ENCODE measurements at regions not wholly inside any gene's neighbourhood (a gene's known extent, or its start where the extent isn't known, plus 50 kb on each side); places are given as distances from the start of the nearest gene placed in this dataset.
A peak's percentile ranks its signal among the peaks of the same experiment; 100 is the strongest.

DNA sequence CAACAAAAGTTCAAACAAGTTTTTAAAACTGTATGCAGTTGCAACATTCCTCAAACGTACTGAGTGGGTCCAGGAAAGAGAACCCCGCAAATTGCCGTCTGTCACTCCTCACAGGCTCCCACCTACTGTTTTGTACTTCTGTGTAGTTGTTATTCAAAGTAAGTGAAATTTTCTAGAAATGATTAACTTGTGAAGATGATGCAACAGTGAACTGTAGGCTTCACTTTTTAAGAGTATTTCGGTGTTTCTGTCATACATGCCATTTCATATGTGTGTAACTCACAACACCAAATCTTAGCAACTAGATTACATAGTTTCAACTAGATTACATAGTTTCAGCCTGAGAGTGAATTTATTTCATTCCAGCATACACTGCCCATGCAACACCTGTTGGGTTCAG is 226.0 kb upstream of the TANK start:
- TF ChIP-seq, protein P1, sequence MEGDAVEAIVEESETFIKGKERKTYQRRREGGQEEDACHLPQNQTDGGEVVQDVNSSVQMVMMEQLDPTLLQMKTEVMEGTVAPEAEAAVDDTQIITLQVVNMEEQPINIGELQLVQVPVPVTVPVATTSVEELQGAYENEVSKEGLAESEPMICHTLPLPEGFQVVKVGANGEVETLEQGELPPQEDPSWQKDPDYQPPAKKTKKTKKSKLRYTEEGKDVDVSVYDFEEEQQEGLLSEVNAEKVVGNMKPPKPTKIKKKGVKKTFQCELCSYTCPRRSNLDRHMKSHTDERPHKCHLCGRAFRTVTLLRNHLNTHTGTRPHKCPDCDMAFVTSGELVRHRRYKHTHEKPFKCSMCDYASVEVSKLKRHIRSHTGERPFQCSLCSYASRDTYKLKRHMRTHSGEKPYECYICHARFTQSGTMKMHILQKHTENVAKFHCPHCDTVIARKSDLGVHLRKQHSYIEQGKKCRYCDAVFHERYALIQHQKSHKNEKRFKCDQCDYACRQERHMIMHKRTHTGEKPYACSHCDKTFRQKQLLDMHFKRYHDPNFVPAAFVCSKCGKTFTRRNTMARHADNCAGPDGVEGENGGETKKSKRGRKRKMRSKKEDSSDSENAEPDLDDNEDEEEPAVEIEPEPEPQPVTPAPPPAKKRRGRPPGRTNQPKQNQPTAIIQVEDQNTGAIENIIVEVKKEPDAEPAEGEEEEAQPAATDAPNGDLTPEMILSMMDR (IDR thresholded peaks at IDR 0.05; ENCODE audit: insufficient read depth, low read depth, low read length) = no peak
- peak; percentile 70 for DNase-seq (ENCODE audit: low read depth)

GRCh38 chr2:160934991-160935390 is 225.2 kb upstream of the TANK start:
- TF ChIP-seq, protein P1 (IDR thresholded peaks at IDR 0.05; ENCODE audit: insufficient read depth, low read depth, low read length) = no peak
- no peak overlapping the region for H3K4me3 ChIP-seq (ENCODE audit: low read depth, low read length)
- no peak for DNase-seq (ENCODE audit: low read depth)

More for the DNA sequence above, 226.0 kb upstream of the TANK start:
- no peak overlapping the region for H3K4me3 ChIP-seq (ENCODE audit: low read depth, low read length)

- no peak overlapping the region for H3K4me3 ChIP-seq (ENCODE audit: low read depth, low read length)
- TF ChIP-seq, protein P1 (IDR thresholded peaks at IDR 0.05; ENCODE audit: insufficient read depth, low read depth, low read length) = no peak
- DNase-seq (ENCODE audit: low read depth) = no peak
Observed at GRCh38 chr2:160936044-160936806, 224.0 kb upstream of the TANK start.

DNA sequence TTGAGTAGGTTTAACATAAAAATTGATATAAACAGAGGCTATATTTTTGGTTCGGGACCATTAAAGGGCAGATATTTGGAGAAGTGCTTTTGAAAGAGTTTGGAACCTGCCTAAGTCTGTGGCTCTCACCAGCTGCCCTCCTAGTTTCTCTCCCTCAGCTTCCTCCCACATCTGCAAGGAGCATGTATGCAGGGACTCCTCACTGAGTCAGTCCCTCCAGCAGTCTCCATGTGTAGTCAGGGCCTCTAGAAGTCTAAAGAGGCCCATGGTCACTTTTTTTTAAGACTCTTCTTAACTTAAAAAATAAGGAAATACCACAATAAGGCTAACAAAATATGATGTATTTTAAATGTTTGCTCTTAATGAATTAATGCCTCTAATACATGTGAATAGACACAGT is 220.0 kb upstream of the TANK start:
- DNase-seq (ENCODE audit: low read depth) = no peak
- TF ChIP-seq, protein P1 (IDR thresholded peaks at IDR 0.05; ENCODE audit: insufficient read depth, low read depth, low read length) = no peak
- no peak overlapping the region for H3K4me3 ChIP-seq (ENCODE audit: low read depth, low read length)

- DNase-seq (ENCODE audit: low read depth) = peak; percentile 43
- H3K4me3 ChIP-seq (ENCODE audit: low read depth, low read length) = no peak overlapping the region
- TF ChIP-seq, protein P1 (IDR thresholded peaks at IDR 0.05; ENCODE audit: insufficient read depth, low read depth, low read length) = no peak
Observed at GRCh38 chr2:160940699-160941098, 219.5 kb upstream of the TANK start.

- DNase-seq (ENCODE audit: low read depth) = no peak
- H3K4me3 ChIP-seq (ENCODE audit: low read depth, low read length) = no peak overlapping the region
- TF ChIP-seq, protein P1 (IDR thresholded peaks at IDR 0.05; ENCODE audit: insufficient read depth, low read depth, low read length) = no peak
Observed at GRCh38 chr2:160941290-160941846, 218.9 kb upstream of the TANK start.
